RWPE2 (cell line): ENCODE measurements at regions not wholly inside any gene's neighbourhood (a gene's known extent, or its start where the extent isn't known, plus 50 kb on each side); places are given as distances from the start of the nearest gene placed in this dataset.

Experiments
- ATAC-seq: fragments of 200-7000 bp; cut with Tn5 transposase; 3 replicates; pipeline ENCODE4 v1.9.1; 2021; ENCODE audit warnings: low read depth
- DNase-seq: peaks from one replicate; pipeline ENCODE4 v3.0.0-alpha.2; 2020; ENCODE audit warnings: low spot score
- H3K27ac ChIP-seq: fragments of 450-650 bp; 2 replicates; pipeline ENCODE4 v1.5.1; 2017; ENCODE audit warnings: mild to moderate bottlenecking; ENCODE audit not compliant: poor library complexity, severe bottlenecking
- H3K27me3 ChIP-seq: fragments of 250-450 bp; sonication (Bioruptor Pico); 2 replicates; pipeline ENCODE4 v1.5.1; 2021; ENCODE audit warnings: mild to moderate bottlenecking, moderate library complexity; ENCODE audit not compliant: insufficient read depth, poor library complexity, severe bottlenecking
- H3K36me3 ChIP-seq: fragments of 250-450 bp; sonication (Bioruptor Pico); 2 replicates; pipeline ENCODE4 v1.5.1; 2020; ENCODE audit warnings: low read depth, mild to moderate bottlenecking, moderate library complexity
- H3K4me1 ChIP-seq: fragments of 250-450 bp; sonication (Bioruptor Pico); 2 replicates; pipeline ENCODE4 v1.5.1; 2021; ENCODE audit warnings: mild to moderate bottlenecking, moderate library complexity; ENCODE audit not compliant: insufficient read depth, poor library complexity, severe bottlenecking
- H3K4me3 ChIP-seq: fragments of 250-450 bp; sonication (Bioruptor Pico); 2 replicates; pipeline ENCODE4 v1.5.1; 2021; ENCODE audit warnings: mild to moderate bottlenecking, moderate library complexity; ENCODE audit not compliant: severe bottlenecking
- H3K9me3 ChIP-seq: fragments of 250-450 bp; sonication (Bioruptor Pico); 2 replicates; pipeline ENCODE4 v1.5.1; 2021; ENCODE audit warnings: mild to moderate bottlenecking, moderate library complexity; ENCODE audit not compliant: severe bottlenecking
- TF ChIP-seq, protein P1 (sequence below): fragments of 450-650 bp; IDR thresholded peaks from one replicate; pipeline ENCODE4 v1.5.1; 2017; ENCODE audit warnings: mild to moderate bottlenecking, moderate library complexity; ENCODE audit not compliant: poor library complexity, severe bottlenecking

- TF ChIP-seq, protein P1, sequence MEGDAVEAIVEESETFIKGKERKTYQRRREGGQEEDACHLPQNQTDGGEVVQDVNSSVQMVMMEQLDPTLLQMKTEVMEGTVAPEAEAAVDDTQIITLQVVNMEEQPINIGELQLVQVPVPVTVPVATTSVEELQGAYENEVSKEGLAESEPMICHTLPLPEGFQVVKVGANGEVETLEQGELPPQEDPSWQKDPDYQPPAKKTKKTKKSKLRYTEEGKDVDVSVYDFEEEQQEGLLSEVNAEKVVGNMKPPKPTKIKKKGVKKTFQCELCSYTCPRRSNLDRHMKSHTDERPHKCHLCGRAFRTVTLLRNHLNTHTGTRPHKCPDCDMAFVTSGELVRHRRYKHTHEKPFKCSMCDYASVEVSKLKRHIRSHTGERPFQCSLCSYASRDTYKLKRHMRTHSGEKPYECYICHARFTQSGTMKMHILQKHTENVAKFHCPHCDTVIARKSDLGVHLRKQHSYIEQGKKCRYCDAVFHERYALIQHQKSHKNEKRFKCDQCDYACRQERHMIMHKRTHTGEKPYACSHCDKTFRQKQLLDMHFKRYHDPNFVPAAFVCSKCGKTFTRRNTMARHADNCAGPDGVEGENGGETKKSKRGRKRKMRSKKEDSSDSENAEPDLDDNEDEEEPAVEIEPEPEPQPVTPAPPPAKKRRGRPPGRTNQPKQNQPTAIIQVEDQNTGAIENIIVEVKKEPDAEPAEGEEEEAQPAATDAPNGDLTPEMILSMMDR, result no peak
- Histone ChIP-seq H3K4me1 (peaks cover 43% of the 10 kb centered on the region), H3K36me3 (no peaks in the 10 kb centered on the region), H3K27me3 (no peaks in the 10 kb centered on the region), H3K27ac (peak overlapping the region; percentile 93), H3K4me3 (no peak overlapping the region), H3K9me3 (no peaks in the 10 kb centered on the region)
- DNase-seq, result no peak
- no peak for ATAC-seq
These were observed 498.2 kb upstream of the C1orf87 start for GRCh38 chr1:60571811-60572210.

GRCh38 chr1:60569189-60569588 lies 495.6 kb upstream of the C1orf87 start:
- H3K9me3 ChIP-seq, result no peaks in the 10 kb centered on the region
- H3K27me3 ChIP-seq, result no peaks in the 10 kb centered on the region
- TF ChIP-seq, protein P1, result no peak
- no peak overlapping the region for H3K4me3 ChIP-seq
- H3K36me3 ChIP-seq, result no peaks in the 10 kb centered on the region
- peaks cover 37% of the 10 kb centered on the region for H3K4me1 ChIP-seq
- H3K27ac ChIP-seq, result peak overlapping the region; percentile 27
- DNase-seq (no peak), ATAC-seq (peak; percentile 68)

DNA sequence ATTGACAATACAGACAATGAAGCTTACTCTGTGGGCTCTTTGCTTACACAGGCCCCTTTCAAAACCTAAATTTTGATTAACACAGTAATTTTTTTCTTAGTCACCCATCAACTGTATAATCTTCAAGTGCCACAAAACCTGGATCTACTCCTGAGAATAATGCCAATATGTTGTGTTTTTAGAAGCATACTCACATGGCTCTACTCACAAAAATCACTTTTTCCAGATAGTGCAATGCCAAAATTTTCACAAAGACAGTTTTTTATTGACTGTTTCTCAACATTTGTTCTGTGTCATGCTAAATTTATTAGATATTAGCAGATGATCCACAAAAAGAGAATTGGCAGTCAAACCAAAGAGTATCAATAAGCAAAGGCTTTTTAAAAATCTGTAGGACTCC lies 493.7 kb upstream of the C1orf87 start:
- ATAC-seq, result no peak
- Histone ChIP-seq H3K9me3 (no peaks in the 10 kb centered on the region), H3K36me3 (no peaks in the 10 kb centered on the region), H3K27ac (no peak overlapping the region), H3K4me3 (no peak overlapping the region), H3K4me1 (peaks cover 17% of the 10 kb centered on the region), H3K27me3 (no peaks in the 10 kb centered on the region)
- TF ChIP-seq, protein P1, result no peak
- no peak for DNase-seq

GRCh38 chr1:60564916-60565750 lies 491.6 kb upstream of the C1orf87 start:
- Histone ChIP-seq H3K4me3 (no peak overlapping the region), H3K27me3 (no peaks in the 10 kb centered on the region), H3K36me3 (no peaks in the 10 kb centered on the region), H3K27ac (no peak overlapping the region), H3K9me3 (no peaks in the 10 kb centered on the region), H3K4me1 (peaks cover 10% of the 10 kb centered on the region)
- no peak for DNase-seq
- TF ChIP-seq, protein P1, result no peak
- ATAC-seq, result no peak
